Neural cell (in vitro differentiated cells): ENCODE measurements at regions not wholly inside any gene's neighbourhood (a gene's known extent, or its start where the extent isn't known, plus 50 kb on each side); places are given as distances from the start of the nearest gene placed in this dataset.

Experiments
- H2AFZ ChIP-seq: fragments of 200-600, 300-800 bp; sonication (generic), shearing (Covaris generic); 2 replicates; pipeline ENCODE4 v1.6.0; 2014; ENCODE audit warnings: low read depth, mild to moderate bottlenecking, antibody characterized with exemption, low read length, moderate library complexity
- H3F3A ChIP-seq: fragments of 200-600 bp; shearing (Covaris generic); 2 replicates; pipeline ENCODE4 v1.6.1; 2016; ENCODE audit warnings: mild to moderate bottlenecking, moderate library complexity, mixed read lengths, antibody characterized with exemption, low read length; ENCODE audit not compliant: insufficient read depth, poor library complexity, severe bottlenecking
- H3K27ac ChIP-seq: fragments of 200-600, 300-800 bp; sonication (generic), shearing (Covaris generic); 2 replicates; pipeline ENCODE4 v1.5.1; 2014; ENCODE audit warnings: mild to moderate bottlenecking, low read length, moderate library complexity
- H3K27me3 ChIP-seq: fragments of 300-800, 200-600 bp; sonication (generic), shearing (Covaris generic); 2 replicates; pipeline ENCODE4 v1.6.0; 2014; ENCODE audit warnings: mild to moderate bottlenecking, low read depth, low read length, moderate library complexity; ENCODE audit not compliant: insufficient read depth
- H3K36me3 ChIP-seq: fragments of 300-800, 200-600 bp; sonication (generic), shearing (Covaris generic); 2 replicates; pipeline ENCODE4 v1.5.1; 2014; ENCODE audit warnings: mild to moderate bottlenecking, antibody characterized with exemption, low read length, moderate library complexity; ENCODE audit not compliant: insufficient read depth
- H3K4me2 ChIP-seq: fragments of 300-800, 200-600 bp; sonication (generic), shearing (Covaris generic); 2 replicates; pipeline ENCODE4 v1.6.0; 2014; ENCODE audit warnings: mild to moderate bottlenecking, low read length
- H3K4me3 ChIP-seq: fragments of 300-800, 200-600 bp; sonication (generic), shearing (Covaris generic); 2 replicates; pipeline ENCODE4 v1.5.1; 2014; ENCODE audit warnings: mild to moderate bottlenecking, low read length, moderate library complexity
- H3K79me2 ChIP-seq: fragments of 200-600 bp; shearing (Covaris generic); replicated peaks from 2 replicates; pipeline ENCODE4 v1.6.0; 2014; ENCODE audit warnings: mild to moderate bottlenecking, low read length, moderate library complexity; ENCODE audit not compliant: insufficient read depth
- H3K9ac ChIP-seq: fragments of 300-800, 200-600 bp; sonication (generic), shearing (Covaris generic); 2 replicates; pipeline ENCODE4 v1.6.1; 2016; ENCODE audit warnings: mild to moderate bottlenecking, low read length, mixed read lengths
- H3K9me2 ChIP-seq: fragments of 200-600 bp; shearing (Covaris generic); 2 replicates; pipeline ENCODE4 v1.6.1; 2016; ENCODE audit warnings: mild to moderate bottlenecking, low read length, mixed read lengths; ENCODE audit not compliant: insufficient read depth
- H3K9me3 ChIP-seq: fragments of 200-600, 300-800 bp; sonication (generic), shearing (Covaris generic); 2 replicates; pipeline ENCODE4 v1.6.1; 2016; ENCODE audit warnings: mild to moderate bottlenecking, mixed run types, low read length, moderate library complexity, mixed read lengths
- H4K20me1 ChIP-seq: fragments of 200-600 bp; shearing (Covaris generic); 2 replicates; pipeline ENCODE4 v1.6.1; 2016; ENCODE audit warnings: mild to moderate bottlenecking, mixed run types; ENCODE audit not compliant: insufficient read depth
- CTCF ChIP-seq: fragments of 450-650 bp; IDR thresholded peaks from 2 replicates; pipeline ENCODE4 v1.5.1; 2014; ENCODE audit warnings: antibody characterized with exemption, mild to moderate bottlenecking, moderate library complexity; ENCODE audit not compliant: poor library complexity, severe bottlenecking
- EP300 ChIP-seq: fragments of 450-650 bp; conservative IDR thresholded peaks from 2 replicates; pipeline ENCODE4 v1.6.1; 2014; ENCODE audit warnings: antibody characterized with exemption, mild to moderate bottlenecking, moderate library complexity; ENCODE audit not compliant: poor library complexity, severe bottlenecking
- EZH2 ChIP-seq: fragments of 200-600, 300-800 bp; shearing (Covaris generic), sonication (generic); IDR thresholded peaks from 2 replicates; pipeline ENCODE4 v1.6.1; 2014; ENCODE audit warnings: antibody characterized with exemption, low read length, borderline replicate concordance, mild to moderate bottlenecking; ENCODE audit not compliant: insufficient read depth, poor library complexity, severe bottlenecking
- MXI1 ChIP-seq: fragments of 450-650 bp; conservative IDR thresholded peaks from 2 replicates; pipeline ENCODE4 v1.6.1; 2014; ENCODE audit warnings: antibody characterized with exemption, mild to moderate bottlenecking; ENCODE audit not compliant: poor library complexity, severe bottlenecking
- POLR2AphosphoS5 ChIP-seq: IDR thresholded peaks from 2 replicates; pipeline ENCODE4 v1.6.1; 2012
- RAD21 ChIP-seq: fragments of 450-650 bp; conservative IDR thresholded peaks from 2 replicates; pipeline ENCODE4 v1.6.1; 2014; ENCODE audit warnings: antibody characterized with exemption, mild to moderate bottlenecking, moderate library complexity
- REST ChIP-seq: IDR thresholded peaks from 2 replicates; pipeline ENCODE4 v1.6.1; 2012; ENCODE audit warnings: borderline replicate concordance
- SMC3 ChIP-seq: fragments of 450-650 bp; conservative IDR thresholded peaks from 2 replicates; pipeline ENCODE4 v1.6.1; 2014; ENCODE audit warnings: antibody characterized with exemption, mild to moderate bottlenecking, moderate library complexity; ENCODE audit not compliant: poor library complexity
- TAF1 ChIP-seq: IDR thresholded peaks from 2 replicates; pipeline ENCODE4 v1.6.1; 2012; ENCODE audit warnings: low read depth

- Histone ChIP-seq H3K9me3 (no peaks in the 10 kb centered on the region), H3F3A (no peaks in the 10 kb centered on the region), H3K79me2 (no peaks in the 10 kb centered on the region), H3K36me3 (no peaks in the 10 kb centered on the region), H3K27me3 (no peaks in the 10 kb centered on the region), H3K27ac (no peak overlapping the region), H3K4me3 (no peak overlapping the region), H2AFZ (no peak overlapping the region), H4K20me1 (no peaks in the 10 kb centered on the region), H3K4me2 (no peak overlapping the region), H3K9me2 (no peaks in the 10 kb centered on the region), H3K9ac (no peak overlapping the region)
- TF ChIP-seq EZH2, result no peak
- TF ChIP-seq MXI1, result no peak
- no peak for TF ChIP-seq RAD21
- TF ChIP-seq TAF1, result no peak
- TF ChIP-seq REST, result no peak
- TF ChIP-seq SMC3, result no peak
- TF ChIP-seq POLR2AphosphoS5, result no peak
- TF ChIP-seq CTCF, result no peak
- TF ChIP-seq EP300, result no peak
Observed at GRCh38 chr3:72047221-72047871, 262.4 kb upstream of the PROK2 start.

- Histone ChIP-seq H3K9ac (no peak overlapping the region), H3K27me3 (no peaks in the 10 kb centered on the region), H3K79me2 (no peaks in the 10 kb centered on the region), H3K36me3 (no peaks in the 10 kb centered on the region), H3K4me2 (no peak overlapping the region), H2AFZ (no peak overlapping the region), H3K9me2 (no peaks in the 10 kb centered on the region), H3K9me3 (no peaks in the 10 kb centered on the region), H3K4me3 (no peak overlapping the region), H3F3A (no peaks in the 10 kb centered on the region), H3K27ac (no peak overlapping the region), H4K20me1 (no peaks in the 10 kb centered on the region)
- TF ChIP-seq EZH2 (no peak), EP300 (no peak), RAD21 (no peak), MXI1 (no peak), TAF1 (no peak), POLR2AphosphoS5 (no peak), CTCF (no peak), REST (no peak)
Observed at GRCh38 chr3:72044231-72044855, 259.4 kb upstream of the PROK2 start.
